ENCODE measurements at regions not wholly inside any gene's neighbourhood (a gene's known extent, or its start where the extent isn't known, plus 50 kb on each side); places are given as distances from the start of the nearest gene placed in this dataset.

DNA sequence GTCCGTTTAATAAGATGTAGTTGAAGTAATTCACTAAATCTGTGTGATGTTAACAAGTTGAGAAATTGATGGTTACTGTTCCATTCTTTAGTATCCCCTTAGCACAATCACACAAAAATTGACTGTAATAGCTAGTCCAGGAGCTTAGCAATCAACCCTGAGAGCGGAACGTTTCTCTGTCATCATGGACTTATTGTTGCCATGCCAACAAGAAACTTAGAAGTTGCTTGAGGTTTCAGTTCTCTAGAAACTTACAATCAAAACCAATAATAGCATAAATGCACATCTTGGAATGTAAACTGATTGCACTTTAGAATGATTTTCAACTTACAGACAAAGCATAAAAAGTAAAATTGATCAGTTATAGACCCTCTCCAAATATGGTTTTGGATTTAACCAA lies 125.4 kb upstream of the ANKH start:
- no CpG with 5 or more reads among the region's 3 CpGs for WGBS, 2 experiments (ENCODE audit: extremely low coverage in 2 of 2, insufficient read length in 1 of 2)
- no peaks in the 10 kb centered on the region for H3K79me1 ChIP-seq (ENCODE audit: low read depth in 1 of 2, low read length in 2 of 2)
- ATAC-seq (ENCODE audit: low read depth) (no peak), DNase-seq (no peak)
- H2BK15ac ChIP-seq (ENCODE audit: low read depth, low read length) = no peak overlapping the region
- H3K4me3 ChIP-seq (ENCODE audit: insufficient read depth, low read depth, low read length) = no peak overlapping the region
- peaks cover 16% of the 10 kb centered on the region for H3K27me3 ChIP-seq (ENCODE audit: control insufficient read depth, insufficient read depth, low read length)
- no peaks in the 10 kb centered on the region for H4K20me1 ChIP-seq (ENCODE audit: insufficient read depth, low read length)
- no peak overlapping the region for H3K27ac ChIP-seq (ENCODE audit: insufficient read depth, low read length)
- H2AK9ac ChIP-seq (replicated peaks; ENCODE audit: low read depth, low read length, poor library complexity) = no peak overlapping the region
- H3K9ac ChIP-seq (ENCODE audit: low read depth, low read length) = no peak overlapping the region
- no TSS peak for BruUV-seq (replicated peaks)
- intact Hi-C loops (cut with micrococcal nuclease) (no loop called here), in situ Hi-C loops (cut with MboI; ENCODE audit: low sequenced_read_pairs) (no loop called here), dilution Hi-C loops (cut with HindIII; ENCODE audit: low sequenced_read_pairs, unreplicated experiment) (no loop called here)
- no peak overlapping the region for H3K14ac ChIP-seq (replicated peaks; ENCODE audit: low read depth, low read length)
- no peak overlapping the region for H2BK120ac ChIP-seq (ENCODE audit: low read depth, low read length)
- no peak for TF ChIP-seq MAFK (IDR thresholded peaks at IDR 0.05; ENCODE audit: low read depth, low read length)
- TF ChIP-seq, protein P1, sequence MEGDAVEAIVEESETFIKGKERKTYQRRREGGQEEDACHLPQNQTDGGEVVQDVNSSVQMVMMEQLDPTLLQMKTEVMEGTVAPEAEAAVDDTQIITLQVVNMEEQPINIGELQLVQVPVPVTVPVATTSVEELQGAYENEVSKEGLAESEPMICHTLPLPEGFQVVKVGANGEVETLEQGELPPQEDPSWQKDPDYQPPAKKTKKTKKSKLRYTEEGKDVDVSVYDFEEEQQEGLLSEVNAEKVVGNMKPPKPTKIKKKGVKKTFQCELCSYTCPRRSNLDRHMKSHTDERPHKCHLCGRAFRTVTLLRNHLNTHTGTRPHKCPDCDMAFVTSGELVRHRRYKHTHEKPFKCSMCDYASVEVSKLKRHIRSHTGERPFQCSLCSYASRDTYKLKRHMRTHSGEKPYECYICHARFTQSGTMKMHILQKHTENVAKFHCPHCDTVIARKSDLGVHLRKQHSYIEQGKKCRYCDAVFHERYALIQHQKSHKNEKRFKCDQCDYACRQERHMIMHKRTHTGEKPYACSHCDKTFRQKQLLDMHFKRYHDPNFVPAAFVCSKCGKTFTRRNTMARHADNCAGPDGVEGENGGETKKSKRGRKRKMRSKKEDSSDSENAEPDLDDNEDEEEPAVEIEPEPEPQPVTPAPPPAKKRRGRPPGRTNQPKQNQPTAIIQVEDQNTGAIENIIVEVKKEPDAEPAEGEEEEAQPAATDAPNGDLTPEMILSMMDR (conservative IDR thresholded peaks at IDR 0.05; ENCODE audit: low read depth, low read length) = no peak
- no peak for TF ChIP-seq CEBPB (IDR thresholded peaks at IDR 0.05; ENCODE audit: low read depth, low read length)
- TF ChIP-seq RAD21 (IDR thresholded peaks at IDR 0.05; ENCODE audit: low read length) = no peak
- no peak for TF ChIP-seq RFX5 (IDR thresholded peaks at IDR 0.05; ENCODE audit: low read depth, low read length)
- TF ChIP-seq RCOR1 (IDR thresholded peaks at IDR 0.05; ENCODE audit: insufficient replicate concordance, low read length) = no peak
- TF ChIP-seq BHLHE40 (IDR thresholded peaks at IDR 0.05; ENCODE audit: low read depth, low read length) = no peak
- TF ChIP-seq, protein P2, sequence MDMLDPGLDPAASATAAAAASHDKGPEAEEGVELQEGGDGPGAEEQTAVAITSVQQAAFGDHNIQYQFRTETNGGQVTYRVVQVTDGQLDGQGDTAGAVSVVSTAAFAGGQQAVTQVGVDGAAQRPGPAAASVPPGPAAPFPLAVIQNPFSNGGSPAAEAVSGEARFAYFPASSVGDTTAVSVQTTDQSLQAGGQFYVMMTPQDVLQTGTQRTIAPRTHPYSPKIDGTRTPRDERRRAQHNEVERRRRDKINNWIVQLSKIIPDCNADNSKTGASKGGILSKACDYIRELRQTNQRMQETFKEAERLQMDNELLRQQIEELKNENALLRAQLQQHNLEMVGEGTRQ (IDR thresholded peaks at IDR 0.05; ENCODE audit: low read depth, low read length) = no peak
- no peak for TF ChIP-seq CHD1 (IDR thresholded peaks at IDR 0.05; ENCODE audit: low read depth, low read length)
- no peak overlapping the region for H2AFZ ChIP-seq (replicated peaks; ENCODE audit: low read length, poor library complexity)
- no peak overlapping the region for H3K56ac ChIP-seq (ENCODE audit: extremely low read depth, insufficient read depth, low read length)
- ChIA-PET POLR2A (ENCODE audit: unreplicated experiment) (no interaction called here), CTCF (interaction anchor here (0.6 kb wide), 1 partner anchor 510 kb away, joined by 3 read pairs; no protein-coding TSS in a partner anchor)
- H2BK20ac ChIP-seq (ENCODE audit: low read depth, low read length) = no peak overlapping the region
- H2AK5ac ChIP-seq (ENCODE audit: low read depth, low read length) = no peak overlapping the region
- no peak overlapping the region for H2BK5ac ChIP-seq (ENCODE audit: low read depth, low read length, poor library complexity, severe bottlenecking)
- no peaks in the 10 kb centered on the region for H3K4me1 ChIP-seq (ENCODE audit: control insufficient read depth, insufficient read depth, low read length)
- no peak overlapping the region for H4K5ac ChIP-seq (ENCODE audit: low read depth, low read length)
- H3K9me1 ChIP-seq (ENCODE audit: insufficient read depth, low read length) = no peaks in the 10 kb centered on the region
- no peaks in the 10 kb centered on the region for H3K36me3 ChIP-seq (ENCODE audit: control insufficient read depth, insufficient read depth, low read length)
- no peak overlapping the region for H3K4ac ChIP-seq (ENCODE audit: low read depth, low read length)
- no peak overlapping the region for H4K91ac ChIP-seq (ENCODE audit: insufficient read depth, low read depth, low read length)
- no peak overlapping the region for H3K18ac ChIP-seq (ENCODE audit: low read depth, low read length)
- no peak overlapping the region for H3K23ac ChIP-seq (ENCODE audit: low read depth, low read length)
- no peak overlapping the region for H4K8ac ChIP-seq (ENCODE audit: low read depth in 2 of 2, low read length in 2 of 2)
- H3K9me3 ChIP-seq (ENCODE audit: control insufficient read depth, insufficient read depth, low read length) = peaks cover 12% of the 10 kb centered on the region; the same call in 1 of the 2 replicates
- H3K4me2 ChIP-seq (ENCODE audit: low read depth, low read length) = no peak overlapping the region

Data from IMR-90 (cell line).